HCT116 (cell line): ENCODE measurements at regions not wholly inside any gene's neighbourhood (a gene's known extent, or its start where the extent isn't known, plus 50 kb on each side); places are given as distances from the start of the nearest gene placed in this dataset.

Source experiments
- ATAC-seq: fragments of 200-7000 bp; cut with Tn5 transposase; 2 replicates; pipeline ENCODE4 v1.9.1; 2020; ENCODE audit warnings: mild to moderate bottlenecking, moderate library complexity
- BruUV-seq: library from RNA; stranded (reverse); fragments of 400-500 nt; replicated peaks from 2 replicates; lab custom pipeline; 2021; lab: Mats Ljungman, UMichigan
- CTCF ChIA-PET: fragments of 300-600 bp; sonication (Branson Sonifier 250); formaldehyde crosslinking; loops from one replicate; lab custom pipeline; 2021; ENCODE audit warnings: antibody characterized with exemption; lab: Charles Lee
- POLR2A ChIA-PET: fragments of 300-600, 350-600 bp; sonication (Branson Sonifier 250); formaldehyde crosslinking; loops from one replicate; lab custom pipeline; 2021; ENCODE audit warnings: antibody characterized with exemption; lab: Charles Lee
- RAD21 ChIA-PET, 2 experiments: fragments of 300-600 bp; sonication (Branson Sonifier 250); formaldehyde crosslinking; loops; one replicate each; lab custom pipeline; 2023; ENCODE audit warnings: low total read pairs in 2 of 2; ENCODE audit not compliant: uncharacterized antibody in 2 of 2, unreplicated experiment in 2 of 2, low non-redundant PET in 1 of 2; lab: Charles Lee
- DNase-seq: peaks from one replicate; pipeline ENCODE4 v3.0.0-alpha.2; 2010; ENCODE audit warnings: low read depth, low spot score
- H2AFZ ChIP-seq: fragments of 200-600 bp; shearing (Covaris generic), sonication (generic); 2 replicates; pipeline ENCODE4 v1.6.1; 2017; ENCODE audit warnings: low read depth, mixed run types, mixed read lengths, antibody characterized with exemption, low read length; ENCODE audit not compliant: poor library complexity, severe bottlenecking
- H3K27ac ChIP-seq: 2 replicates; pipeline ENCODE4 v1.5.1; 2012; ENCODE audit warnings: low read depth, low read length
- H3K27me3 ChIP-seq: fragments of 200-600 bp; sonication (generic); 2 replicates; pipeline ENCODE4 v1.6.1; 2016; ENCODE audit warnings: mixed run types, low read length, mixed read lengths; ENCODE audit not compliant: insufficient read depth
- H3K36me3 ChIP-seq, 2 experiments: fragments of 200-500 bp in 1 of 2; fragments of 200-600 bp in 1 of 2; sonication (Bioruptor generic) in 1 of 2; sonication (generic) in 1 of 2; 2 replicates each; pipeline versions ENCODE4 v1.5.1 to v1.6.1; 2014 to 2016; ENCODE audit warnings: low read length in 2 of 2, inconsistent platforms in 1 of 2, mixed read lengths in 1 of 2, mixed run types in 1 of 2; ENCODE audit not compliant: insufficient read depth in 2 of 2, control insufficient read depth in 1 of 2
- H3K4me1 ChIP-seq, 2 experiments: fragments of 200-600 bp in 1 of 2; sonication (generic) in 1 of 2; 2 replicates each; pipeline versions ENCODE4 v1.5.1 to v1.6.1; 2012 to 2017; ENCODE audit warnings: low read length in 2 of 2, inconsistent platforms in 1 of 2, mild to moderate bottlenecking in 1 of 2, mixed read lengths in 1 of 2, mixed run types in 1 of 2, moderate library complexity in 1 of 2; ENCODE audit not compliant: insufficient read depth in 2 of 2, control insufficient read depth in 1 of 2
- H3K4me2 ChIP-seq: fragments of 200-600 bp; sonication (generic); 2 replicates; pipeline ENCODE4 v1.6.1; 2017; ENCODE audit warnings: mixed run types, low read length, mixed read lengths
- H3K4me3 ChIP-seq, 2 experiments: fragments of 200-600 bp in 1 of 2; sonication (generic) in 1 of 2; replicated peaks in 1 of 2; 2 replicates each; pipeline ENCODE4 v1.5.1; 2011 to 2016; ENCODE audit warnings: low read length in 2 of 2, control low read depth in 1 of 2, low read depth in 1 of 2, mild to moderate bottlenecking in 1 of 2, mixed read lengths in 1 of 2, mixed run types in 1 of 2
- H3K79me2 ChIP-seq: fragments of 200-600 bp; sonication (generic); 2 replicates; pipeline ENCODE4 v1.6.1; 2017; ENCODE audit warnings: mild to moderate bottlenecking, mixed run types, low read length, moderate library complexity, mixed read lengths; ENCODE audit not compliant: insufficient read depth
- H3K9ac ChIP-seq: fragments of 200-600 bp; sonication (generic); 2 replicates; pipeline ENCODE4 v1.6.1; 2016; ENCODE audit warnings: low read length, mixed read lengths
- H3K9me2 ChIP-seq: fragments of 200-600 bp; sonication (generic), shearing (Covaris generic); 2 replicates; pipeline ENCODE4 v1.6.1; 2017; ENCODE audit warnings: mixed run types, mild to moderate bottlenecking, moderate library complexity; ENCODE audit not compliant: insufficient read depth
- H3K9me3 ChIP-seq, 2 experiments: fragments of 200-500 bp in 1 of 2; fragments of 200-600 bp in 1 of 2; sonication (Bioruptor generic) in 1 of 2; sonication (generic) in 1 of 2; 2 replicates each; pipeline ENCODE4 v1.6.1; 2014 to 2017; ENCODE audit warnings: low read length in 2 of 2, mixed read lengths in 2 of 2, inconsistent platforms in 1 of 2, low read depth in 1 of 2, mild to moderate bottlenecking in 1 of 2, mixed run types in 1 of 2, moderate library complexity in 1 of 2; ENCODE audit not compliant: control insufficient read depth in 1 of 2, insufficient read depth in 1 of 2
- H4K20me1 ChIP-seq: fragments of 200-600 bp; sonication (generic), shearing (Covaris generic); 2 replicates; pipeline ENCODE4 v1.6.1; 2017; ENCODE audit warnings: mixed run types, mild to moderate bottlenecking, moderate library complexity; ENCODE audit not compliant: insufficient read depth
- CBX3 ChIP-seq: IDR thresholded peaks from 2 replicates; pipeline ENCODE4 v1.6.1; 2012; ENCODE audit warnings: low read depth
- CEBPB ChIP-seq: IDR thresholded peaks from 2 replicates; pipeline ENCODE4 v1.6.1; 2012; ENCODE audit warnings: low read depth
- EZH2 ChIP-seq: fragments of 200-600 bp; sonication (generic); IDR thresholded peaks from 2 replicates; pipeline ENCODE4 v1.6.1; 2017; ENCODE audit warnings: antibody characterized with exemption, mixed run types
- EZH2phosphoT487 ChIP-seq: fragments of 200-600 bp; IDR thresholded peaks from 2 replicates; pipeline ENCODE4 v1.6.1; 2018; ENCODE audit warnings: antibody characterized with exemption, borderline replicate concordance
- JUND ChIP-seq: IDR thresholded peaks from 2 replicates; pipeline ENCODE4 v1.6.1; 2012
- SRF ChIP-seq: IDR thresholded peaks from 2 replicates; pipeline ENCODE4 v1.6.1; 2012; ENCODE audit warnings: low read depth
- TCF7L2 ChIP-seq: IDR thresholded peaks from 2 replicates; pipeline ENCODE4 v1.7.0; 2011; ENCODE audit warnings: borderline replicate concordance, inconsistent platforms; ENCODE audit not compliant: insufficient read depth, insufficient read length; ENCODE audit errors: extremely low read depth
- ZFX ChIP-seq: fragments of 450-650 bp; IDR thresholded peaks from 2 replicates; pipeline ENCODE4 v1.6.1; 2017
- intact Hi-C: fragments of 100-400 bp; cut with micrococcal nuclease; formaldehyde crosslinking; loops from 2 replicates; pipeline ENCODE4 v1.10.0; 2022
- TF ChIP-seq, protein P1 (sequence below): IDR thresholded peaks from 2 replicates; pipeline ENCODE4 v1.6.1; 2012
- TF ChIP-seq, protein P2 (sequence below): IDR thresholded peaks from 2 replicates; pipeline ENCODE4 v1.6.1; 2011; ENCODE audit warnings: mild to moderate bottlenecking, low read length, moderate library complexity; ENCODE audit not compliant: insufficient replicate concordance; ENCODE audit errors: extremely low read depth
- TF ChIP-seq, protein P3 (sequence below): IDR thresholded peaks from 2 replicates; pipeline ENCODE4 v1.6.1; 2012

DNA sequence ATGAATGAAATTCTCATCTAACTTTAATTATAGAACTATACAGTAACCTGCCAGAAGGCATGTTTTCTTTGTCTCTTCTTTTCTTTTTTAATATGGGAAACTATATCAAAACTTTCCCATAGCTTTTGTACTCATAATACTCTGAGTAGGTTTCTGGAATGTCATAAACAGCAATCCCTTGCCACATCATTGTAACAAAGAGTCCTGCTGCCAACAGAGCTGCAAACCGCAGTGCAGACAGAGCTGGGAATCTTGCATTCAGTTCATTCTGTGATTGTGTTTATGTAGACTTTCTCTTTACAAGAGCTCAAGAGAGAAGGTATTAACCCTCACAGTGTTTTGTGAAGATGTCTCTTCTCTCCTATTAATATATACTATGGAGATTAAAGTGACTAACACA, 304.4 kb upstream of the SLIT2 start:
- H3K9me2 ChIP-seq, result no peaks in the 10 kb centered on the region
- no peak overlapping the region for H3K27ac ChIP-seq
- no peak overlapping the region for H3K9ac ChIP-seq
- TF ChIP-seq, protein P1, sequence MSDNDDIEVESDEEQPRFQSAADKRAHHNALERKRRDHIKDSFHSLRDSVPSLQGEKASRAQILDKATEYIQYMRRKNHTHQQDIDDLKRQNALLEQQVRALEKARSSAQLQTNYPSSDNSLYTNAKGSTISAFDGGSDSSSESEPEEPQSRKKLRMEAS, result no peak
- TF ChIP-seq JUND, result no peak
- no peak for TF ChIP-seq EZH2phosphoT487
- TF ChIP-seq CEBPB, result no peak
- no peak for TF ChIP-seq EZH2
- TF ChIP-seq, protein P2, sequence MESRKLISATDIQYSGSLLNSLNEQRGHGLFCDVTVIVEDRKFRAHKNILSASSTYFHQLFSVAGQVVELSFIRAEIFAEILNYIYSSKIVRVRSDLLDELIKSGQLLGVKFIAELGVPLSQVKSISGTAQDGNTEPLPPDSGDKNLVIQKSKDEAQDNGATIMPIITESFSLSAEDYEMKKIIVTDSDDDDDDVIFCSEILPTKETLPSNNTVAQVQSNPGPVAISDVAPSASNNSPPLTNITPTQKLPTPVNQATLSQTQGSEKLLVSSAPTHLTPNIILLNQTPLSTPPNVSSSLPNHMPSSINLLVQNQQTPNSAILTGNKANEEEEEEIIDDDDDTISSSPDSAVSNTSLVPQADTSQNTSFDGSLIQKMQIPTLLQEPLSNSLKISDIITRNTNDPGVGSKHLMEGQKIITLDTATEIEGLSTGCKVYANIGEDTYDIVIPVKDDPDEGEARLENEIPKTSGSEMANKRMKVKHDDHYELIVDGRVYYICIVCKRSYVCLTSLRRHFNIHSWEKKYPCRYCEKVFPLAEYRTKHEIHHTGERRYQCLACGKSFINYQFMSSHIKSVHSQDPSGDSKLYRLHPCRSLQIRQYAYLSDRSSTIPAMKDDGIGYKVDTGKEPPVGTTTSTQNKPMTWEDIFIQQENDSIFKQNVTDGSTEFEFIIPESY, result no peak
- no peak for TF ChIP-seq SRF
- TF ChIP-seq CBX3, result no peak
- TF ChIP-seq, protein P3, sequence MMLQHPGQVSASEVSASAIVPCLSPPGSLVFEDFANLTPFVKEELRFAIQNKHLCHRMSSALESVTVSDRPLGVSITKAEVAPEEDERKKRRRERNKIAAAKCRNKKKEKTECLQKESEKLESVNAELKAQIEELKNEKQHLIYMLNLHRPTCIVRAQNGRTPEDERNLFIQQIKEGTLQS, result no peak
- no peak for TF ChIP-seq ZFX
- TF ChIP-seq TCF7L2, result no peak
- TF ChIP-seq, all 23 proteins: peak for 0
- intact Hi-C loops, result no loop called here
- ATAC-seq, result no peak
- H4K20me1 ChIP-seq, result no peaks in the 10 kb centered on the region
- H3K4me2 ChIP-seq, result no peak overlapping the region
- no peak overlapping the region for H2AFZ ChIP-seq
- no peak overlapping the region for H3K4me3 ChIP-seq
- H3K9me3 ChIP-seq, result no peaks in the 10 kb centered on the region; a peak in 1 of 4 replicates
- ChIA-PET POLR2A (no interaction called here), RAD21 (no interaction called here), CTCF (no interaction called here)
- DNase-seq, result no peak
- H3K4me1 ChIP-seq, result peaks cover 0 to 7% of the 10 kb centered on the region in 2 experiments; a peak in 1 of 4 replicates
- no TSS peak for BruUV-seq
- no peaks in the 10 kb centered on the region for H3K36me3 ChIP-seq
- no peaks in the 10 kb centered on the region for H3K79me2 ChIP-seq
- H3K27me3 ChIP-seq, result no peaks in the 10 kb centered on the region
